ENCODE measurements at regions not wholly inside any gene's neighbourhood (a gene's known extent, or its start where the extent isn't known, plus 50 kb on each side); places are given as distances from the start of the nearest gene placed in this dataset.

GRCh38 chr2:19021721-19022120 lies 336.7 kb downstream of the OSR1 start:
- Histone ChIP-seq H3K4me3 (IDR thresholded peaks at IDR 0.05; ENCODE audit: insufficient read depth, low read depth, low read length) (no peak overlapping the region), H3K27ac (no peak overlapping the region), H3K4me2 (no peak overlapping the region), H4K20me1 (ENCODE audit: insufficient read depth) (no peaks in the 10 kb centered on the region), H3K79me2 (ENCODE audit: insufficient read depth, low read depth) (no peaks in the 10 kb centered on the region), H3K27me3 (ENCODE audit: insufficient read depth, low read depth) (no peaks in the 10 kb centered on the region), H3K9ac (no peak overlapping the region), H3K4me1 (ENCODE audit: low read depth, poor library complexity, severe bottlenecking) (no peaks in the 10 kb centered on the region), H3K36me3 (ENCODE audit: insufficient read depth) (no peaks in the 10 kb centered on the region), H2AFZ (ENCODE audit: low read depth) (no peak overlapping the region)
- TF ChIP-seq CTCF (conservative IDR thresholded peaks at IDR 0.05; ENCODE audit: low read depth, low read length) = no peak

GRCh38 chr2:19021100-19021476 lies 337.3 kb downstream of the OSR1 start:
- TF ChIP-seq CTCF (conservative IDR thresholded peaks at IDR 0.05; ENCODE audit: low read depth, low read length) = no peak
- Histone ChIP-seq H4K20me1 (ENCODE audit: insufficient read depth) (no peaks in the 10 kb centered on the region), H3K9ac (no peak overlapping the region), H3K79me2 (ENCODE audit: insufficient read depth, low read depth) (no peaks in the 10 kb centered on the region), H3K4me2 (no peak overlapping the region), H3K4me1 (ENCODE audit: low read depth, poor library complexity, severe bottlenecking) (no peaks in the 10 kb centered on the region), H2AFZ (ENCODE audit: low read depth) (no peak overlapping the region), H3K27ac (no peak overlapping the region), H3K36me3 (ENCODE audit: insufficient read depth) (no peaks in the 10 kb centered on the region), H3K27me3 (ENCODE audit: insufficient read depth, low read depth) (no peaks in the 10 kb centered on the region), H3K4me3 (IDR thresholded peaks at IDR 0.05; ENCODE audit: insufficient read depth, low read depth, low read length) (no peak overlapping the region)

- Histone ChIP-seq H4K20me1 (ENCODE audit: insufficient read depth) (no peaks in the 10 kb centered on the region), H3K36me3 (ENCODE audit: insufficient read depth) (no peaks in the 10 kb centered on the region), H3K9ac (no peak overlapping the region), H3K27me3 (ENCODE audit: insufficient read depth, low read depth) (no peaks in the 10 kb centered on the region), H3K4me2 (no peak overlapping the region), H3K27ac (no peak overlapping the region), H3K4me3 (IDR thresholded peaks at IDR 0.05; ENCODE audit: insufficient read depth, low read depth, low read length) (no peak overlapping the region), H2AFZ (ENCODE audit: low read depth) (no peak overlapping the region), H3K4me1 (ENCODE audit: low read depth, poor library complexity, severe bottlenecking) (no peaks in the 10 kb centered on the region), H3K79me2 (ENCODE audit: insufficient read depth, low read depth) (no peaks in the 10 kb centered on the region)
- no peak for TF ChIP-seq CTCF (conservative IDR thresholded peaks at IDR 0.05; ENCODE audit: low read depth, low read length)
Observed at GRCh38 chr2:19020144-19021099, 338.0 kb downstream of the OSR1 start.

GRCh38 chr2:19009510-19009909 lies 348.9 kb downstream of the OSR1 start:
- H3K79me2 ChIP-seq (ENCODE audit: insufficient read depth, low read depth) = no peaks in the 10 kb centered on the region
- no peaks in the 10 kb centered on the region for H3K4me1 ChIP-seq (ENCODE audit: low read depth, poor library complexity, severe bottlenecking)
- TF ChIP-seq CTCF (conservative IDR thresholded peaks at IDR 0.05; ENCODE audit: low read depth, low read length) = no peak
- no peak overlapping the region for H3K4me2 ChIP-seq
- H3K36me3 ChIP-seq (ENCODE audit: insufficient read depth) = no peaks in the 10 kb centered on the region
- H4K20me1 ChIP-seq (ENCODE audit: insufficient read depth) = no peaks in the 10 kb centered on the region
- H3K9ac ChIP-seq = no peak overlapping the region
- H3K27ac ChIP-seq = no peak overlapping the region
- H3K27me3 ChIP-seq (ENCODE audit: insufficient read depth, low read depth) = no peaks in the 10 kb centered on the region
- H3K4me3 ChIP-seq (IDR thresholded peaks at IDR 0.05; ENCODE audit: insufficient read depth, low read depth, low read length) = no peak overlapping the region
- no peak overlapping the region for H2AFZ ChIP-seq (ENCODE audit: low read depth)
